Trophoblast cell (in vitro differentiated cells and primary cell): ENCODE measurements at regions not wholly inside any gene's neighbourhood (a gene's known extent, or its start where the extent isn't known, plus 50 kb on each side); places are given as distances from the start of the nearest gene placed in this dataset.

Experiments used
- DNase-seq, 2 donors: peaks; one replicate each; pipeline ENCODE4 v3.0.0-alpha.2; 2016
- H2AFZ ChIP-seq: 2 replicates; pipeline ENCODE4 v1.6.1; 2013; ENCODE audit warnings: low read length, moderate library complexity, mild to moderate bottlenecking; ENCODE audit not compliant: insufficient read depth, poor library complexity
- H2AK5ac ChIP-seq: 2 replicates; pipeline ENCODE4 v1.6.1; 2013; ENCODE audit warnings: mild to moderate bottlenecking, low read length
- H2BK120ac ChIP-seq: 2 replicates; pipeline ENCODE4 v1.6.1; 2013; ENCODE audit warnings: low read length, mild to moderate bottlenecking, moderate library complexity; ENCODE audit not compliant: insufficient read depth, poor library complexity
- H2BK12ac ChIP-seq: 2 replicates; pipeline ENCODE4 v1.6.1; 2013; ENCODE audit warnings: mild to moderate bottlenecking, low read length, moderate library complexity
- H2BK5ac ChIP-seq: 2 replicates; pipeline ENCODE4 v1.6.1; 2013; ENCODE audit warnings: low read length, low read depth, moderate library complexity, mild to moderate bottlenecking; ENCODE audit not compliant: poor library complexity
- H3K14ac ChIP-seq: 2 replicates; pipeline ENCODE4 v1.6.1; 2013; ENCODE audit warnings: mild to moderate bottlenecking, low read length
- H3K18ac ChIP-seq: 2 replicates; pipeline ENCODE4 v1.6.1; 2013; ENCODE audit warnings: mild to moderate bottlenecking, low read length
- H3K23ac ChIP-seq: 2 replicates; pipeline ENCODE4 v1.6.1; 2013; ENCODE audit warnings: low read length
- H3K27ac ChIP-seq: 2 replicates; pipeline ENCODE4 v1.5.1; 2013; ENCODE audit warnings: low read depth, mild to moderate bottlenecking, inconsistent platforms, low read length, moderate library complexity
- H3K27me3 ChIP-seq: 2 replicates; pipeline ENCODE4 v1.6.1; 2013; ENCODE audit warnings: inconsistent platforms, mild to moderate bottlenecking, low read length, moderate library complexity; ENCODE audit not compliant: insufficient read depth
- H3K36me3 ChIP-seq, 2 experiments: 1 replicate in 1 of 2; 2 replicates in 1 of 2; pipeline ENCODE4 v1.6.1; 2013; ENCODE audit warnings: low read length in 2 of 2, mild to moderate bottlenecking in 2 of 2, moderate library complexity in 1 of 2; ENCODE audit not compliant: insufficient read depth in 2 of 2, control insufficient read depth in 1 of 2
- H3K4ac ChIP-seq: 2 replicates; pipeline ENCODE4 v1.6.1; 2013; ENCODE audit warnings: low read depth, mild to moderate bottlenecking, low read length, moderate library complexity
- H3K4me1 ChIP-seq, 2 experiments: 1 replicate in 1 of 2; 2 replicates in 1 of 2; pipeline ENCODE4 v1.6.1; 2013; ENCODE audit warnings: low read length in 2 of 2, mild to moderate bottlenecking in 2 of 2, moderate library complexity in 1 of 2; ENCODE audit not compliant: insufficient read depth in 2 of 2, control insufficient read depth in 1 of 2
- H3K4me2 ChIP-seq: 2 replicates; pipeline ENCODE4 v1.6.1; 2013; ENCODE audit warnings: inconsistent platforms, mild to moderate bottlenecking, low read length, moderate library complexity
- H3K4me3 ChIP-seq: 2 replicates; pipeline ENCODE4 v1.5.1; 2013; ENCODE audit warnings: mild to moderate bottlenecking, low read depth, low read length, inconsistent platforms
- H3K79me1 ChIP-seq: one replicate; pipeline ENCODE4 v1.6.1; 2013; ENCODE audit warnings: low read length
- H3K79me2 ChIP-seq: 2 replicates; pipeline ENCODE4 v1.6.1; 2013; ENCODE audit warnings: low read length, mild to moderate bottlenecking; ENCODE audit not compliant: control insufficient read depth, insufficient read depth, poor library complexity
- H3K9ac ChIP-seq: 2 replicates; pipeline ENCODE4 v1.6.1; 2013; ENCODE audit warnings: mild to moderate bottlenecking, low read length
- H3K9me3 ChIP-seq: 2 replicates; pipeline ENCODE4 v1.6.1; 2013; ENCODE audit warnings: low read depth, mild to moderate bottlenecking, control low read depth, inconsistent platforms, low read length; ENCODE audit not compliant: insufficient read depth
- H4K12ac ChIP-seq: 2 replicates; pipeline ENCODE4 v1.6.1; 2013; ENCODE audit warnings: low read depth, mild to moderate bottlenecking, low read length, moderate library complexity
- H4K8ac ChIP-seq: 2 replicates; pipeline ENCODE4 v1.6.1; 2013; ENCODE audit warnings: low read depth, mild to moderate bottlenecking, low read length, moderate library complexity
- H4K91ac ChIP-seq: one replicate; pipeline ENCODE4 v1.6.1; 2013; ENCODE audit warnings: low read depth, mild to moderate bottlenecking, low read length, moderate library complexity
- WGBS: extraction: QIAGEN DNeasy Blood & Tissue Kit; methylation state at CpG from one replicate; pipeline ENCODE4 v1.1.7; 2013; ENCODE audit warnings: missing lambda C conversion rate; ENCODE audit not compliant: insufficient read length, insufficient coverage; ENCODE audit errors: extremely low coverage; 5-methylcytosine and 5-hydroxymethylcytosine counted together

DNA sequence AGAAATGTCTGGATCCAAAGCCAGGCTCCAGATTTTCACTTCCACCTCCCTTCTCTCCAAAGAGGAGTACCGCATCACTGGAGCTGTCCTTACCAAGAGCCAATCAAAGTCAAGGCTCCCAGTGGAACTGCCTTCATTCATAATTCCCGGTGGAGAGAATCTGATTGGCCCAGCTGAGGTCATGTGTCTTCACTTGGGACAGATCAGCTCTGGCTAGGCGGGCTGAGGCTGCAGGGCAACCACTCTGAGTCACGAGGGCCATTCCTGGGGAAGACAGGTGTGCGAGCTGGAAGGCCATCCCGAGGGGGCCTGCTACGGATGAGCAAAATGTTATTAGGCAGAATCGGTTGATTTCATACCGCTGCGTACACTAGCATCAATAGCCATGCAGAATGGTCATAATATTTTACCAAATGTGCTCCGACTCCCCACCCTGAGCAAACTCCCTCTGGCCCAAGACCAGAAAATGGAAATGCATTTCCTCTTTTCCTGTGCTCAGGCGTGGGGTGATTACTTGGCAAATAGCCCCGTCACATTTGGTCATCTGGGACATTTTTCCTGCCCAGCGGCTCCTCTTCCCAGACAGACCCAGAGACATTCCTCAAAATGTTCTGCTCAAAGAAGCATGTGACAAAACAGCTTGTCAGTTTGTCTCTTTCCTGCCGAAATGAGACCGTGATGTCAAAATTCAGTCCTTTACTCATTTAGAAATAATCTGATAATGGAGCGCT is 111.1 kb downstream of the AIPL1 start:
- H3K27me3 ChIP-seq, result no peaks in the 10 kb centered on the region
- H3K4me3 ChIP-seq, result no peak overlapping the region
- no peak overlapping the region for H3K9ac ChIP-seq
- no peak overlapping the region for H3K27ac ChIP-seq
- H3K36me3 ChIP-seq, result no peaks in the 10 kb centered on the region
- H2AK5ac ChIP-seq, result no peak overlapping the region
- H2BK12ac ChIP-seq, result no peak overlapping the region
- WGBS, result no CpG with 5 or more reads among the region's 17 CpGs
- H4K12ac ChIP-seq, result no peak overlapping the region
- no peaks in the 10 kb centered on the region for H3K79me1 ChIP-seq
- no peak for DNase-seq
- H3K4me1 ChIP-seq, result no peaks in the 10 kb centered on the region
- no peak overlapping the region for H2BK120ac ChIP-seq
- peaks cover 6% of the 10 kb centered on the region for H3K9me3 ChIP-seq
- no peak overlapping the region for H3K18ac ChIP-seq
- H3K14ac ChIP-seq, result no peak overlapping the region
- no peak overlapping the region for H2AFZ ChIP-seq
- H4K8ac ChIP-seq, result no peak overlapping the region
- no peak overlapping the region for H2BK5ac ChIP-seq
- H3K4me2 ChIP-seq, result no peak overlapping the region
- H3K79me2 ChIP-seq, result no peaks in the 10 kb centered on the region
- H3K23ac ChIP-seq, result no peak overlapping the region
- H3K4ac ChIP-seq, result no peak overlapping the region
- H4K91ac ChIP-seq, result no peak overlapping the region

- Histone ChIP-seq H3K9me3 (peaks cover 6% of the 10 kb centered on the region), H3K4me1 (no peaks in the 10 kb centered on the region), H4K8ac (no peak overlapping the region), H4K12ac (no peak overlapping the region), H2AFZ (no peak overlapping the region), H2BK120ac (no peak overlapping the region), H3K4me3 (no peak overlapping the region), H3K27ac (no peak overlapping the region), H3K79me1 (no peaks in the 10 kb centered on the region), H3K18ac (no peak overlapping the region), H3K4me2 (no peak overlapping the region), H3K79me2 (no peaks in the 10 kb centered on the region), H2BK12ac (no peak overlapping the region), H4K91ac (no peak overlapping the region), H3K27me3 (no peaks in the 10 kb centered on the region), H2BK5ac (no peak overlapping the region), H2AK5ac (no peak overlapping the region), H3K23ac (no peak overlapping the region), H3K4ac (no peak overlapping the region), H3K9ac (no peak overlapping the region), H3K36me3 (no peaks in the 10 kb centered on the region), H3K14ac (no peak overlapping the region)
- no CpG with 5 or more reads among the region's 4 CpGs for WGBS
- no peak for DNase-seq
These were observed 112.6 kb downstream of the AIPL1 start for GRCh38 chr17:6322316-6322715.

GRCh38 chr17:6314311-6314710 is 120.6 kb downstream of the AIPL1 start:
- no peak overlapping the region for H3K4me3 ChIP-seq
- no CpG with 5 or more reads among the region's 3 CpGs for WGBS
- no peak overlapping the region for H3K14ac ChIP-seq
- no peak overlapping the region for H4K8ac ChIP-seq
- H3K79me1 ChIP-seq, result no peaks in the 10 kb centered on the region
- no peaks in the 10 kb centered on the region for H3K4me1 ChIP-seq
- no peaks in the 10 kb centered on the region for H3K9me3 ChIP-seq
- no peak overlapping the region for H2AFZ ChIP-seq
- no peak overlapping the region for H4K12ac ChIP-seq
- no peak overlapping the region for H3K4me2 ChIP-seq
- H3K23ac ChIP-seq, result no peak overlapping the region
- H3K9ac ChIP-seq, result no peak overlapping the region
- no peak overlapping the region for H3K4ac ChIP-seq
- no peak overlapping the region for H2BK12ac ChIP-seq
- H3K27ac ChIP-seq, result no peak overlapping the region
- DNase-seq, result no peak
- no peak overlapping the region for H3K18ac ChIP-seq
- no peaks in the 10 kb centered on the region for H3K36me3 ChIP-seq
- no peak overlapping the region for H4K91ac ChIP-seq
- no peaks in the 10 kb centered on the region for H3K27me3 ChIP-seq
- no peak overlapping the region for H2BK5ac ChIP-seq
- no peak overlapping the region for H2BK120ac ChIP-seq
- no peak overlapping the region for H2AK5ac ChIP-seq
- H3K79me2 ChIP-seq, result no peaks in the 10 kb centered on the region

DNA sequence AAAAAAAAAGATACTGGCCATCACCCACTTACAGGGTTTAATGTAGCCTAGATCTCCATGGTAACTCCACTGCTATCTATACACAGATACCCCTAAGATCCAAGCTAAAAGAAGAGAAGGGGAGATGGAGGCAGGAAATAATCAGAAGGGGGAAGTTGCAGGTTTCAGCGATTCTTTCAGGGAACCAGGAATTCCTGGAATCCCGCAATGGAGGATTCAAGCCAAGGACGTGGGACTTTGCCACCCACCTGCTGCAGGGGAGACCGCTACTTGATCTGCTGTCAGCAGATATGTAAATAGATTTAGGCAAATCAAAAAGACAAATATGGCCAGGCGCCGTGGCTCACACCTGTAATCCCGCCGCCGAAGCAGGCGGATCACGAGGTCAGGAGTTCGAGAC is 121.1 kb downstream of the AIPL1 start:
- H3K79me2 ChIP-seq, result no peaks in the 10 kb centered on the region
- no peak for DNase-seq
- H2AFZ ChIP-seq, result no peak overlapping the region
- H2BK12ac ChIP-seq, result no peak overlapping the region
- no peak overlapping the region for H2AK5ac ChIP-seq
- no peak overlapping the region for H4K12ac ChIP-seq
- no peak overlapping the region for H2BK120ac ChIP-seq
- no peak overlapping the region for H4K8ac ChIP-seq
- no peak overlapping the region for H3K14ac ChIP-seq
- H3K18ac ChIP-seq, result no peak overlapping the region
- H3K9ac ChIP-seq, result no peak overlapping the region
- no peaks in the 10 kb centered on the region for H3K27me3 ChIP-seq
- H3K4ac ChIP-seq, result no peak overlapping the region
- H3K9me3 ChIP-seq, result no peaks in the 10 kb centered on the region
- no peak overlapping the region for H3K4me3 ChIP-seq
- no peaks in the 10 kb centered on the region for H3K79me1 ChIP-seq
- H2BK5ac ChIP-seq, result no peak overlapping the region
- WGBS, result no CpG with 5 or more reads among the region's 12 CpGs
- no peaks in the 10 kb centered on the region for H3K36me3 ChIP-seq
- no peaks in the 10 kb centered on the region for H3K4me1 ChIP-seq
- H3K23ac ChIP-seq, result no peak overlapping the region
- no peak overlapping the region for H3K4me2 ChIP-seq
- no peak overlapping the region for H4K91ac ChIP-seq
- no peak overlapping the region for H3K27ac ChIP-seq
